Mesodermal cell (in vitro differentiated cells): ENCODE measurements at regions not wholly inside any gene's neighbourhood (a gene's known extent, or its start where the extent isn't known, plus 50 kb on each side); places are given as distances from the start of the nearest gene placed in this dataset.
A peak's percentile ranks its signal among the peaks of the same experiment; 100 is the strongest.
"Not testable (repeated sequence)": the region's sequence is repeated elsewhere in the genome, so short reads cannot be mapped to it uniquely, and the experiment has no call there.

ENCODE experiments used
- H3K27ac ChIP-seq: 2 replicates; pipeline ENCODE4 v1.7.0; 2013; ENCODE audit warnings: mild to moderate bottlenecking, low read depth, low read length, moderate library complexity; ENCODE audit not compliant: severe bottlenecking
- H3K36me3 ChIP-seq: 2 replicates; pipeline ENCODE4 v1.7.1; 2013; ENCODE audit warnings: mild to moderate bottlenecking, low read length, moderate library complexity; ENCODE audit not compliant: control insufficient read depth, insufficient read depth
- H3K4me1 ChIP-seq: one replicate; pipeline ENCODE4 v1.7.1; 2013; ENCODE audit warnings: mild to moderate bottlenecking, low read length; ENCODE audit not compliant: insufficient read depth, control insufficient read depth, poor library complexity, severe bottlenecking
- H3K4me3 ChIP-seq: 2 replicates; pipeline ENCODE4 v1.7.0; 2013; ENCODE audit warnings: low read length, control low read depth, mild to moderate bottlenecking; ENCODE audit not compliant: insufficient read depth, poor library complexity, severe bottlenecking; ENCODE audit errors: extremely low read depth
- H3K9me3 ChIP-seq: 2 replicates; pipeline ENCODE4 v1.7.1; 2013; ENCODE audit warnings: mild to moderate bottlenecking, low read length, moderate library complexity; ENCODE audit not compliant: control insufficient read depth
- WGBS, 2 experiments: methylation state at CpG; one replicate each; pipeline ENCODE4 v1.1.5; 2013; ENCODE audit warnings: missing lambda C conversion rate in 2 of 2; ENCODE audit not compliant: insufficient coverage in 2 of 2; 5-methylcytosine and 5-hydroxymethylcytosine counted together

- 90 to 95% methylated on average over 14 to 17 of the region's 18 CpGs for WGBS, 2 experiments
Observed at GRCh38 chr6:26239415-26239814, 125.6 kb upstream of the BTN3A2 start.

GRCh38 chr6:26240157-26241032 lies 124.6 kb upstream of the BTN3A2 start:
- Histone ChIP-seq H3K9me3 (no peaks in the 10 kb centered on the region), H3K36me3 (no peaks in the 10 kb centered on the region), H3K4me3 (peak overlapping the region; percentile 19), H3K27ac (peak overlapping the region; percentile 64), H3K4me1 (peaks cover 4% of the 10 kb centered on the region)
- WGBS, 2 experiments = 81 to 91% methylated on average over 42 to 44 of the region's 49 CpGs

More at GRCh38 chr6:26239415-26239814, 125.6 kb upstream of the BTN3A2 start:
- H3K4me1 ChIP-seq, H3K27ac ChIP-seq, H3K4me3 ChIP-seq, H3K9me3 ChIP-seq, H3K36me3 ChIP-seq: not testable (repeated sequence)

- Histone ChIP-seq H3K36me3 (no peaks in the 10 kb centered on the region), H3K9me3 (no peaks in the 10 kb centered on the region), H3K4me3 (peak overlapping the region; percentile 19), H3K4me1 (peaks cover 4% of the 10 kb centered on the region), H3K27ac (peak overlapping the region; percentile 64)
- WGBS, 2 experiments = 89 to 94% methylated on average over 30 to 32 of the region's 38 CpGs
Observed at GRCh38 chr6:26241033-26241895, 123.7 kb upstream of the BTN3A2 start.

GRCh38 chr6:26243132-26243531 lies 121.9 kb upstream of the BTN3A2 start:
- WGBS, 2 experiments = 100% methylated on average over 1 of the region's 2 CpGs
- Histone ChIP-seq H3K4me1 (peaks cover 4% of the 10 kb centered on the region), H3K9me3 (no peaks in the 10 kb centered on the region), H3K27ac (no peak overlapping the region), H3K4me3 (no peak overlapping the region), H3K36me3 (no peaks in the 10 kb centered on the region)

- H3K27ac ChIP-seq = no peak overlapping the region
- H3K9me3 ChIP-seq = no peaks in the 10 kb centered on the region
- no peak overlapping the region for H3K4me3 ChIP-seq
- WGBS, 2 experiments = 56 to 60% methylated on average over 1 to 2 of the region's 2 CpGs
- H3K4me1 ChIP-seq = peaks cover 4% of the 10 kb centered on the region
- H3K36me3 ChIP-seq = no peaks in the 10 kb centered on the region
Observed at GRCh38 chr6:26243752-26244151, 121.2 kb upstream of the BTN3A2 start.

GRCh38 chr6:26246058-26246457 lies 118.9 kb upstream of the BTN3A2 start:
- no peak overlapping the region for H3K27ac ChIP-seq
- no peaks in the 10 kb centered on the region for H3K36me3 ChIP-seq
- H3K4me1 ChIP-seq = peaks cover 4% of the 10 kb centered on the region
- H3K4me3 ChIP-seq = no peak overlapping the region
- 95 to 96% methylated on average over 4 to 6 of the region's 7 CpGs for WGBS, 2 experiments
- no peaks in the 10 kb centered on the region for H3K9me3 ChIP-seq

- H3K9me3 ChIP-seq = no peaks in the 10 kb centered on the region
- no peak overlapping the region for H3K4me3 ChIP-seq
- WGBS, 2 experiments = 95 to 97% methylated on average over 24 to 28 of the region's 28 CpGs
- H3K36me3 ChIP-seq = no peaks in the 10 kb centered on the region
- no peak overlapping the region for H3K27ac ChIP-seq
- peaks cover 4% of the 10 kb centered on the region for H3K4me1 ChIP-seq
Observed at GRCh38 chr6:26246553-26246952, 118.4 kb upstream of the BTN3A2 start.

- Histone ChIP-seq H3K36me3 (no peaks in the 10 kb centered on the region), H3K9me3 (no peaks in the 10 kb centered on the region), H3K27ac (peak overlapping the region; percentile 91), H3K4me1 (no peaks in the 10 kb centered on the region), H3K4me3 (peak overlapping the region; percentile 77)
- 0 to 3% methylated on average over 4 to 8 of the region's 13 CpGs for WGBS, 2 experiments
Observed at GRCh38 chr6:26249707-26249956, 115.4 kb upstream of the BTN3A2 start.

GRCh38 chr6:26249957-26250697 lies 114.9 kb upstream of the BTN3A2 start:
- Histone ChIP-seq H3K27ac (peak overlapping the region; percentile 91), H3K36me3 (no peaks in the 10 kb centered on the region), H3K4me3 (peak overlapping the region; percentile 77), H3K9me3 (no peaks in the 10 kb centered on the region), H3K4me1 (no peaks in the 10 kb centered on the region)
- 0 to 1% methylated on average over 27 to 42 of the region's 43 CpGs for WGBS, 2 experiments

GRCh38 chr6:26250698-26251044 lies 114.3 kb upstream of the BTN3A2 start:
- Histone ChIP-seq H3K27ac (peak overlapping the region; percentile 91), H3K4me1 (no peaks in the 10 kb centered on the region), H3K4me3 (peak overlapping the region; percentile 77), H3K36me3 (no peaks in the 10 kb centered on the region), H3K9me3 (no peaks in the 10 kb centered on the region)
- no CpG with 5 or more reads among the region's 9 CpGs for WGBS, 2 experiments
